Activated CD8-positive, alpha-beta memory T cell treated with anti-CD3 and anti-CD28 coated beads for 48 hours (primary cell): ENCODE measurements at regions not wholly inside any gene's neighbourhood (a gene's known extent, or its start where the extent isn't known, plus 50 kb on each side); places are given as distances from the start of the nearest gene placed in this dataset.
"Not testable (repeated sequence)": the region's sequence is repeated elsewhere in the genome, so short reads cannot be mapped to it uniquely, and the experiment has no call there.

ENCODE experiments used
- DNase-seq, 3 experiments: peaks; one replicate each; pipeline ENCODE4 v3.0.0-alpha.2; 2020; ENCODE audit warnings: low read depth in 2 of 3, low spot score in 2 of 3

DNA sequence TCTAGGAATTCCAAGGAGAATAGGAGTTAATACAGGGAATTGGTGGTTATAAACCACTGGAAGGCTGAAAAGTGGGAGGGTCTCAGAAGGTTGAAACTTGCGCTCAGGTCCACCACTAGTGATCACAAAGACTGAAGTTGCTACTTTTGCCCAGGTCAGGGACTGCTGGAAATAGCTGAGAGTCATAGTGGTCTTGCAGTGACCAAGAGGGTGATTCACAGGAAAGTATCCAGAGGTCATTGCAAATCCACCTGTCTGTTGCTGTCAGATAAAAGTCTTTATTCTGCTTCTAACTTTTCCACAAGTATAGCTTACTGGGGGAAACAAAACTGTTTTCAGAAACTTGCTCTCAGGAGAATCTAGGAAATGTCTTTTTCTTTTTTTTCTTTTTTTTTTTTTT lies 211.5 kb upstream of the PRSS1 start:
- DNase-seq, result no peak

GRCh38 chr7:142535123-142535779 lies 214.0 kb upstream of the PRSS1 start:
- DNase-seq, result peak; percentile 30 to 45 (median 36)

DNA sequence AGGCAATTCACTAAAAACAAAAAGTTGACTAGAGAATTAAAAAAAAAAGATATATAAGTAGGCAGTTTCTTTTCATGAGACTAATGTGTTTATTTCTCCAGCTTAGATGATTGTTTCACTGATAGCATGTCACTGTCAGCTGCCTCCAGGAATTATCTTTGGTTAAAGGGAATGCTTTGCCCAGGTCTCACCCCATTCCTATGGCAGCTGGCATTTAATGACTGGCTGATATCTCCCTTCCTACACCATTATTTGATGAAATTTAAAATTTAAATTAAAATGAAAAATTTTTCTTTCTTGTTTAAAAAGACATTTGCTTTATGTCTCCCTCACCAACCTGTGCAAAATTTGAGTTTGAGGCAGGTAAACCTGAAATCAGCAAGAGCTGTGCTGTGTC lies 214.5 kb upstream of the PRSS1 start:
- no peak for DNase-seq

DNA sequence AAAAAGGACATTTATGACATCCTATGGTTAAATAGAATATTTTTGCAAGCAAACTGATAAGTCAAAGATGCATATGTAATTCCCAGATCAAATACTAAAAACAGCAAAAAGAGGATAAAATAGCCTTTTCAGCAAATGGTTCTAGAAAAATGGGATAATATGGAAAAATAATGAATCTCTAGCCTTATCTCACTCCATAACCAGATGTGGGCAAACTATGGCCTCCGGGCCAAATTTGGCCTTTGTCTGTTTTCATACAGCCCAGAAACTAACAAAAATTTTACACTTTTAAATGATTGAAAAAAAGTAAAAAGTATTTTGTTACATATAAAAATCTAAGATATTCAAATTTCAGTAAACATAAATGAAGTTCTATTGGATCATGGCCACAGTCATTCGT lies 215.4 kb upstream of the PRSS1 start:
- DNase-seq, result no peak

- no peak for DNase-seq
Observed at GRCh38 chr7:142529591-142529990, 219.7 kb upstream of the PRSS1 start.

- no peak for DNase-seq
Observed at GRCh38 chr7:142528608-142529408, 220.5 kb upstream of the PRSS1 start.

DNA sequence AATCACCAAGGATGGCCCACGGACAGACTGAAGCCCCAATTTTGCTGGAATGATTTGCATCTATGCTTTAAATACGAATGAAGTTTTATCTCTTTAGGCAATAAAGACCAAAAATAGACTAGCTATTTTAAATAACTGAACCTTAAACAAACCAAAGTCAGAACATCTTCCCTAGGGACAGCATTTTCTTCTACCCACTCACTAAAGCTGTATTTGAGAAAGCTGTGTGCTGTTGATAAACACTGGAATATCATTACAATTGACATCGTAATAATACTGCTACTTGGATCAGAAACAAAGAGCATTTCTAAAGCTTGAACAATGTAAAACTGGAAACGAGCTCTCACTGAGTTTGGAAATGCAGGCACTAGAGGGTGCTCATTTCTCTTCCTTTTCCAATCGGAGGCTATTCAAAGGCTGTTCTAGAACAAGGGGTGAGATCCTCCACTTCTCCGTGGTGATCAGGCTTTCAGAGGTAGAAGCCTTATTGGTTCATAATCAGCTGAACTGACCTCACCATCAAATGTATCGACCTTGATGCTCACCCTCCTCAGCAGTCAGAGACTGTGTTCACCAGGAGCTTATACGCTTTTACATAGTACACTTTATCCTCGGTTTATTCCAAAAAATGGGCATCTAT lies 225.3 kb upstream of the PRSS1 start:
- no peak for DNase-seq

- no peak for DNase-seq
Observed at GRCh38 chr7:142522735-142523134, 226.5 kb upstream of the PRSS1 start.

GRCh38 chr7:142520885-142521284 lies 228.4 kb upstream of the PRSS1 start:
- not testable (repeated sequence) for DNase-seq

DNA sequence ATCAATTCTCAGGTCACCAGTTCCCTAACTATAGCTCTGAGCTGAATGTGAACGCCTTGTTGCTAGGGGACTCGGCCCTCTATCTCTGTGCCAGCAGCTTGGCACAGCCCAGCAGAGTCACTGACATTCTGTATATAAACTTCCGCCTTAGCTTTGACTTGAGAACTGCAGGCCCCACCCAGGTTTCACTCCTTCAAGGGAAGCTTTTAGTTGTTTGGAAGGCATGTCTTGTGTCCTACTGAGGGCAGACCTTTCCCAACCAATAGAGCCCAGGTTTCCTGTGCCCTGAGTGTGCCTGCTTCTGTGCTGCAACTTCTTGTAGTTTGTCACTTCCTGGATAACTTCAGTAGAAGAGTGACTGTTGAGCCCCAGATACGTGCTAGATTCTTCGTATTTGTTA lies 228.8 kb upstream of the PRSS1 start:
- not testable (repeated sequence) for DNase-seq

GRCh38 chr7:142519079-142520078 lies 229.9 kb upstream of the PRSS1 start:
- DNase-seq, result no peak

GRCh38 chr7:142516038-142516501 lies 233.2 kb upstream of the PRSS1 start:
- no peak for DNase-seq

DNA sequence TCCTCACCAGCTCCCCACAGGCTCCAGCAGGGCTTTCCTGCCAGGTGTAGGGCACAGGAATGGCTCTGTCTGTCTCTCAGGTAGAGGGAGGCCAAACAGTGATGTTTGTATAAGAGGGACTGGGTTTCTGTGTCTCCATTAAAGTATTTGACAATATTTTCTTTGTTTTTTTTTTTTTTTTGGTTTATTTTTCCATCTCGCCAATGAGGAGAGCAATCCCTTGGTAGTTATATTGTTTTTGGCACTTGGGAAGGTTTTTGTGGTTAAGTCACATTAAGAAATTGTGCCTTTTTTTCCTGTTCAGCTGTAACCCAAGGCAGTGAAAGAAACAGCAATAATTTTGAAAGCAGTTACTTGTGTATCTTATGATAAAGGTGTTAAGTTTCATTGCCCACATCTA lies 234.6 kb upstream of the PRSS1 start:
- DNase-seq, result not testable (repeated sequence)

DNA sequence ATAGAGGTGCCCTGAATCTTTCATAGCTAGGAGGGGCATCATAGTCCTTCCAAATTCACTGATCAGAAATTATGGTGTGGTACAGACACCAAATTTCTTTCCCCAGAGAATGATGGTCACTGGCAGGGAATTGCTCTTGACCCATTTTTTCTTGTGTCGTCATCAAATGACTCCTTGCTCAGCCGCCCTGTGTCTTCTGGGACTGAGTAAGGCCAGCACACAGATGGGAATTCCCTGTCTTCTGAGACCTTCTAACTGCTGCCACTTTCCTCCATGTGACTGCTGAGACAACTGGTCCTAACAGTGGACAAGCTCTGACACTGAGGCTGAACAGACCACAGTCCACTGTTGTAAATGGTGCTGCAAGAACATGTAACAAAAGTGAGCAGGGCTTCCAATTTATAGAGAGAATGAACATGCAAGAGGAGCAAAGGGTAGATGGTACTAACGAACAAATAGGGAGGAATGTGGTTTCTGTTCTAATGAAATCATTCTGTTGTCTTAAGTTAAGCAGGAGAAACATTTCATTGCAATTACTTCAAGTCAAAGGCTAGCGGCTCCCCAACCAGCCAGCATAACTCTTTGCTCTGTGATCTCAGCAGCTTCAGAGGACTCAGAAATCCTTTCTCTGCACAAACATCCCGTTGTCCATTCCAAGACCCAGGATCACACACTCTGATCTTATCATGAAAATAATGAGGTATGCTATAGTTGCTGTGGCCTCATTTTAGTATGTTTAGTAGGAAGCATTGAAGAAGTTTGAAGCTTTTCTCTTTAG lies 235.9 kb upstream of the PRSS1 start:
- no peak for DNase-seq

- no peak for DNase-seq
Observed at GRCh38 chr7:142511801-142512200, 237.5 kb upstream of the PRSS1 start.

DNA sequence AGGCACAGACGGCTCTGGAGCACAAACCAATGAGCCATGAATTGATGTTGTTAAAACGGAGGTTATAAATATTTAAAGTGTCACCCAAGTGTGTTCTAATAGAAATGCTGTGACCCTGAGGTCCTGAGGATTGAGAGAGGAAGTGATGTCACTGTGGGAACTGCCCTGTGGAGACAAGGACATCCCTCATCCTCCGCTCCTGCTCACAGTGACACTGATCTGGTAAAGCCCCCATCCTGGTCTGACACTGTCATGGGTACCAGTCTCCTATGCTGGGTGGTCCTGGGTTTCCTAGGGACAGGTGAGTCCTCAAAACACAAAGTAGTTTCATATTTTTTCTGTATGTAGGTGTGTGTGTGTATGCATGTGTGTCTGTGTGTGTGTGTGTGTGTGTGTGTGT lies 237.9 kb upstream of the PRSS1 start:
- DNase-seq, result no peak

- DNase-seq, result not testable (repeated sequence)
Observed at GRCh38 chr7:142509235-142509634, 240.0 kb upstream of the PRSS1 start.

- DNase-seq, result no peak
Observed at GRCh38 chr7:142508251-142508650, 241.0 kb upstream of the PRSS1 start.

- no peak for DNase-seq
Observed at GRCh38 chr7:142507799-142508198, 241.5 kb upstream of the PRSS1 start.

DNA sequence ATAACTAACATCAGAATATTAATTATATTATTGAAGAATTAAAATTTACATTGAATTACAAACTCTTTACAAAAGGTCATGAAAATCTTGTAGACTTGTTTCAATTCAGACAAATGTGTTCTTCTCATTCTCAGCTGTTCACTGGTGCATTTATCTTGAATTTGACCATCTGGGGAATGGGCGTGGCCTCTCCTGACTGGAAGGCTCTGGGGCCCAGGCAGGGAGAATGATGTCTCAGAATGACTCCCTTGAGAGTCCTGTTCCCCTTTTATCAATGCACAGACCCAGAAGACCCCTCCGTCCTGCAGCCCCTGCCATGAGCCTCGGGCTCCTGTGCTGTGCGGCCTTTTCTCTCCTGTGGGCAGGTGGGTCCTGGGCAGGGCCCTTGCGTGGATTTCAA lies 242.2 kb upstream of the PRSS1 start:
- not testable (repeated sequence) for DNase-seq
